Ovary (tissue), 3 donors: ENCODE measurements at regions not wholly inside any gene's neighbourhood (a gene's known extent, or its start where the extent isn't known, plus 50 kb on each side); places are given as distances from the start of the nearest gene placed in this dataset.

Experiments used
- EP300 ChIP-seq: sonication (generic); formaldehyde crosslinking; IDR thresholded peaks from one replicate; pipeline ENCODE4 v1.6.1; 2017; ENCODE audit warnings: antibody characterized with exemption
- POLR2A ChIP-seq: fragments of 450-650 bp; IDR thresholded peaks from one replicate; pipeline ENCODE4 v1.6.1; 2017; ENCODE audit warnings: antibody characterized with exemption, mild to moderate bottlenecking, moderate library complexity
- TF ChIP-seq, protein P1 (sequence below), 3 donors: fragments of 450-650 bp in 2 of 3; fragments of 200-600 bp in 1 of 3; IDR thresholded peaks; one replicate each; pipeline versions ENCODE4 v1.5.1 to v1.8.0; 2016 to 2022; ENCODE audit warnings: antibody characterized with exemption in 3 of 3, mild to moderate bottlenecking in 1 of 3
- donor health status: DM: no; HTN: no; CAD: no.

DNA sequence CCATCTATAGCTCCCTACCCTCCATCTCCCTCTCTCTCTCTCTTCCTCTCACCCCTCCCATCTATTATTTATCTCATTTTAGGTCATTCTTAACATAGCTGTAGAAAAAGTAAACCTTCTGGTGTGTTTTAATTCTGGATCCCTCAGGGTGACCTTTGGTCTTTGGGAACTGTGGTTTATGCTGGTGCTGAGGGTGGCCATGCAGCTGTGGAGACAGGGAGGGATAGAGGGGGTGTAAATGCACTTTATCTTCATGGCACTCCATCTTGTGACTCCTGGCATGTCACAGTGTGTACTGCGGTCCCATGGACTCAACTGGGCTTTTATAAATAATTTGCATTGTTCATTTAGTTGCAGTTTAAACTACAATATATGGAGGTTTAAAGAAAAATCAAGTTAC is 50.2 kb upstream of the RUNX1 start:
- TF ChIP-seq, protein P1, sequence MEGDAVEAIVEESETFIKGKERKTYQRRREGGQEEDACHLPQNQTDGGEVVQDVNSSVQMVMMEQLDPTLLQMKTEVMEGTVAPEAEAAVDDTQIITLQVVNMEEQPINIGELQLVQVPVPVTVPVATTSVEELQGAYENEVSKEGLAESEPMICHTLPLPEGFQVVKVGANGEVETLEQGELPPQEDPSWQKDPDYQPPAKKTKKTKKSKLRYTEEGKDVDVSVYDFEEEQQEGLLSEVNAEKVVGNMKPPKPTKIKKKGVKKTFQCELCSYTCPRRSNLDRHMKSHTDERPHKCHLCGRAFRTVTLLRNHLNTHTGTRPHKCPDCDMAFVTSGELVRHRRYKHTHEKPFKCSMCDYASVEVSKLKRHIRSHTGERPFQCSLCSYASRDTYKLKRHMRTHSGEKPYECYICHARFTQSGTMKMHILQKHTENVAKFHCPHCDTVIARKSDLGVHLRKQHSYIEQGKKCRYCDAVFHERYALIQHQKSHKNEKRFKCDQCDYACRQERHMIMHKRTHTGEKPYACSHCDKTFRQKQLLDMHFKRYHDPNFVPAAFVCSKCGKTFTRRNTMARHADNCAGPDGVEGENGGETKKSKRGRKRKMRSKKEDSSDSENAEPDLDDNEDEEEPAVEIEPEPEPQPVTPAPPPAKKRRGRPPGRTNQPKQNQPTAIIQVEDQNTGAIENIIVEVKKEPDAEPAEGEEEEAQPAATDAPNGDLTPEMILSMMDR (IDR thresholded peaks at IDR 0.05), result no peak
- TF ChIP-seq POLR2A (no peak), EP300 (no peak)
